Ectodermal cell (in vitro differentiated cells): ENCODE measurements at regions not wholly inside any gene's neighbourhood (a gene's known extent, or its start where the extent isn't known, plus 50 kb on each side); places are given as distances from the start of the nearest gene placed in this dataset.
"Not testable (repeated sequence)": the region's sequence is repeated elsewhere in the genome, so short reads cannot be mapped to it uniquely, and the experiment has no call there.

ENCODE experiments used
- H3K27ac ChIP-seq: 2 replicates; pipeline ENCODE4 v1.7.0; 2013; ENCODE audit warnings: mild to moderate bottlenecking, low read depth, low read length; ENCODE audit not compliant: insufficient read depth, poor library complexity, severe bottlenecking
- H3K27me3 ChIP-seq: 2 replicates; pipeline ENCODE4 v1.7.0; 2013; ENCODE audit warnings: mild to moderate bottlenecking, low read length; ENCODE audit not compliant: insufficient read depth, control insufficient read depth, poor library complexity, severe bottlenecking
- H3K36me3 ChIP-seq: one replicate; pipeline ENCODE4 v1.7.0; 2013; ENCODE audit warnings: low read length; ENCODE audit not compliant: control insufficient read depth, insufficient read depth
- H3K4me1 ChIP-seq: one replicate; pipeline ENCODE4 v1.7.0; 2013; ENCODE audit warnings: low read length; ENCODE audit not compliant: control insufficient read depth, insufficient read depth
- H3K4me3 ChIP-seq: 2 replicates; pipeline ENCODE4 v1.7.0; 2013; ENCODE audit warnings: low read depth, low read length, control low read depth; ENCODE audit not compliant: insufficient read depth
- H3K9me3 ChIP-seq: 2 replicates; pipeline ENCODE4 v1.7.0; 2013; ENCODE audit warnings: mild to moderate bottlenecking, low read length, moderate library complexity; ENCODE audit not compliant: control insufficient read depth
- WGBS, 2 experiments: methylation state at CpG; one replicate each; pipeline ENCODE4 v1.1.7; 2013; ENCODE audit warnings: missing lambda C conversion rate in 2 of 2; 5-methylcytosine and 5-hydroxymethylcytosine counted together

- H3K27me3 ChIP-seq, H3K27ac ChIP-seq, H3K4me3 ChIP-seq, H3K36me3 ChIP-seq, H3K9me3 ChIP-seq, H3K4me1 ChIP-seq: not testable (repeated sequence)
- WGBS, 2 experiments = 91 to 94% methylated on average over 2 of the region's 2 CpGs
Observed at GRCh38 chr5:152154452-152154851, 229.8 kb upstream of the GLRA1 start.

- Histone ChIP-seq H3K4me1 (no peaks in the 10 kb centered on the region), H3K36me3 (no peaks in the 10 kb centered on the region), H3K9me3 (no peaks in the 10 kb centered on the region), H3K27ac (no peak overlapping the region), H3K4me3 (no peak overlapping the region), H3K27me3 (no peaks in the 10 kb centered on the region)
- WGBS, 2 experiments = 94% methylated on average over 3 of the region's 3 CpGs
Observed at GRCh38 chr5:152151940-152152339, 227.3 kb upstream of the GLRA1 start.

- Histone ChIP-seq H3K27ac (no peak overlapping the region), H3K27me3 (no peaks in the 10 kb centered on the region), H3K36me3 (no peaks in the 10 kb centered on the region), H3K9me3 (no peaks in the 10 kb centered on the region), H3K4me1 (no peaks in the 10 kb centered on the region), H3K4me3 (no peak overlapping the region)
- 90 to 93% methylated on average over 4 of the region's 4 CpGs for WGBS, 2 experiments
Observed at GRCh38 chr5:152151113-152151512, 226.5 kb upstream of the GLRA1 start.

GRCh38 chr5:152147286-152147685, 222.6 kb upstream of the GLRA1 start:
- peaks cover 8% of the 10 kb centered on the region for H3K4me1 ChIP-seq
- H3K4me3 ChIP-seq = no peak overlapping the region
- no peak overlapping the region for H3K27ac ChIP-seq

GRCh38 chr5:152146566-152146965, 221.9 kb upstream of the GLRA1 start:
- no peak overlapping the region for H3K27ac ChIP-seq
- peaks cover 8% of the 10 kb centered on the region for H3K4me1 ChIP-seq
- no peaks in the 10 kb centered on the region for H3K27me3 ChIP-seq
- no peaks in the 10 kb centered on the region for H3K36me3 ChIP-seq
- 91 to 93% methylated on average over 8 of the region's 8 CpGs for WGBS, 2 experiments
- H3K9me3 ChIP-seq = no peaks in the 10 kb centered on the region
- H3K4me3 ChIP-seq = no peak overlapping the region

More at GRCh38 chr5:152147286-152147685, 222.6 kb upstream of the GLRA1 start:
- Histone ChIP-seq H3K27me3 (no peaks in the 10 kb centered on the region), H3K36me3 (no peaks in the 10 kb centered on the region), H3K9me3 (no peaks in the 10 kb centered on the region)

- 94 to 95% methylated on average over 2 of the region's 2 CpGs for WGBS, 2 experiments
- Histone ChIP-seq H3K27ac (no peak overlapping the region), H3K9me3 (no peaks in the 10 kb centered on the region)
Observed at GRCh38 chr5:152144556-152144955, 219.9 kb upstream of the GLRA1 start.

GRCh38 chr5:152144030-152144429, 219.4 kb upstream of the GLRA1 start:
- no peak overlapping the region for H3K27ac ChIP-seq
- no peaks in the 10 kb centered on the region for H3K36me3 ChIP-seq
- H3K27me3 ChIP-seq = no peaks in the 10 kb centered on the region
- H3K9me3 ChIP-seq = no peaks in the 10 kb centered on the region
- no peak overlapping the region for H3K4me3 ChIP-seq
- WGBS, 2 experiments = 92 to 95% methylated on average over 9 of the region's 9 CpGs
- H3K4me1 ChIP-seq = peaks cover 8% of the 10 kb centered on the region

More at GRCh38 chr5:152144556-152144955, 219.9 kb upstream of the GLRA1 start:
- Histone ChIP-seq H3K4me1 (peaks cover 8% of the 10 kb centered on the region), H3K36me3 (no peaks in the 10 kb centered on the region), H3K4me3 (no peak overlapping the region), H3K27me3 (no peaks in the 10 kb centered on the region)

- 33% methylated on average over 3 of the region's 3 CpGs for WGBS, 2 experiments
- no peaks in the 10 kb centered on the region for H3K27me3 ChIP-seq
- H3K4me3 ChIP-seq = no peak overlapping the region
- peaks cover 8% of the 10 kb centered on the region for H3K4me1 ChIP-seq
- no peaks in the 10 kb centered on the region for H3K9me3 ChIP-seq
- H3K36me3 ChIP-seq = no peaks in the 10 kb centered on the region
- H3K27ac ChIP-seq = no peak overlapping the region
Observed at GRCh38 chr5:152142840-152143469, 218.3 kb upstream of the GLRA1 start.

GRCh38 chr5:152140347-152140746, 215.7 kb upstream of the GLRA1 start:
- no peaks in the 10 kb centered on the region for H3K9me3 ChIP-seq
- peaks cover 8% of the 10 kb centered on the region for H3K4me1 ChIP-seq
- H3K27ac ChIP-seq = no peak overlapping the region
- H3K36me3 ChIP-seq = no peaks in the 10 kb centered on the region
- 100% methylated on average over 1 of the region's 1 CpG for WGBS, 2 experiments
- no peak overlapping the region for H3K4me3 ChIP-seq
- H3K27me3 ChIP-seq = no peaks in the 10 kb centered on the region

GRCh38 chr5:152137063-152137462, 212.4 kb upstream of the GLRA1 start:
- no peaks in the 10 kb centered on the region for H3K9me3 ChIP-seq
- no peak overlapping the region for H3K4me3 ChIP-seq
- 69 to 75% methylated on average over 4 of the region's 4 CpGs for WGBS, 2 experiments
- no peaks in the 10 kb centered on the region for H3K4me1 ChIP-seq
- H3K27ac ChIP-seq = no peak overlapping the region
- H3K27me3 ChIP-seq = no peaks in the 10 kb centered on the region
- H3K36me3 ChIP-seq = no peaks in the 10 kb centered on the region

GRCh38 chr5:152136321-152136720, 211.7 kb upstream of the GLRA1 start:
- no peaks in the 10 kb centered on the region for H3K4me1 ChIP-seq
- no peak overlapping the region for H3K27ac ChIP-seq
- H3K36me3 ChIP-seq = no peaks in the 10 kb centered on the region
- 96% methylated on average over 6 of the region's 6 CpGs for WGBS, 2 experiments
- no peaks in the 10 kb centered on the region for H3K9me3 ChIP-seq
- H3K27me3 ChIP-seq = no peaks in the 10 kb centered on the region
- H3K4me3 ChIP-seq = no peak overlapping the region
